GM23338 (cell line): ENCODE measurements at regions not wholly inside any gene's neighbourhood (a gene's known extent, or its start where the extent isn't known, plus 50 kb on each side); places are given as distances from the start of the nearest gene placed in this dataset.

Experiments
- CREB1 ChIP-seq: fragments of 250-450 bp; sonication (Bioruptor Pico); IDR thresholded peaks from 2 replicates; pipeline ENCODE4 v1.5.0; 2020; ENCODE audit warnings: low read depth, mild to moderate bottlenecking, moderate library complexity
- CTCF ChIP-seq, 2 experiments: fragments of 200-600 bp in 1 of 2; sonication (generic) in 1 of 2; conservative IDR thresholded peaks; 2 replicates each; pipeline versions ENCODE4 v1.5.1 to v1.6.1; 2016 to 2017; ENCODE audit warnings: antibody characterized with exemption in 2 of 2, low read depth in 2 of 2, mild to moderate bottlenecking in 2 of 2, moderate library complexity in 1 of 2
- ETS1 ChIP-seq: IDR thresholded peaks from 2 replicates; pipeline ENCODE4 v1.6.1; 2016; ENCODE audit warnings: antibody characterized with exemption
- EZH2 ChIP-seq: fragments of 200-600 bp; sonication (generic); IDR thresholded peaks from one replicate; pipeline ENCODE4 v1.8.0; 2017; ENCODE audit warnings: antibody characterized with exemption, mild to moderate bottlenecking, low read depth; ENCODE audit not compliant: unreplicated experiment
- EZH2phosphoT487 ChIP-seq: fragments of 200-600 bp; sonication (generic); IDR thresholded peaks from one replicate; pipeline ENCODE4 v1.8.1; 2018; ENCODE audit warnings: antibody characterized with exemption; ENCODE audit not compliant: unreplicated experiment
- JUNB ChIP-seq: IDR thresholded peaks from one replicate; pipeline ENCODE4 v1.6.1; 2016; ENCODE audit warnings: antibody characterized with exemption; ENCODE audit not compliant: unreplicated experiment
- POLR2AphosphoS5 ChIP-seq: IDR thresholded peaks from 2 replicates; pipeline ENCODE4 v1.6.1; 2016; ENCODE audit warnings: antibody characterized with exemption, low read depth
- REST ChIP-seq: IDR thresholded peaks from one replicate; pipeline ENCODE4 v1.6.1; 2018; ENCODE audit warnings: antibody characterized with exemption; ENCODE audit not compliant: unreplicated experiment
- ZNF114 ChIP-seq: fragments of 250-450 bp; sonication (Bioruptor Pico); IDR thresholded peaks from 2 replicates; pipeline ENCODE4 v1.5.0; 2020; ENCODE audit warnings: mild to moderate bottlenecking, moderate library complexity

GRCh38 chr10:4527281-4527970 lies 298.6 kb upstream of the AKR1E2 start:
- TF ChIP-seq CTCF (conservative IDR thresholded peaks at IDR 0.05; ENCODE audit: low read depth in 2 of 2) (no peak), EZH2phosphoT487 (no peak), POLR2AphosphoS5 (no peak), REST (no peak), JUNB (no peak), EZH2 (no peak), ZNF114 (CRISPR knock-in tag) (no peak), ETS1 (no peak), CREB1 (CRISPR knock-in tag) (no peak)
